ELR (cell line): ENCODE measurements at regions not wholly inside any gene's neighbourhood (a gene's known extent, or its start where the extent isn't known, plus 50 kb on each side); places are given as distances from the start of the nearest gene placed in this dataset.
A peak's percentile ranks its signal among the peaks of the same experiment; 100 is the strongest.

Experiments used
- DNase-seq: peaks from one replicate; pipeline ENCODE4 v3.0.0-alpha.2; 2015; ENCODE audit warnings: low read depth

DNA sequence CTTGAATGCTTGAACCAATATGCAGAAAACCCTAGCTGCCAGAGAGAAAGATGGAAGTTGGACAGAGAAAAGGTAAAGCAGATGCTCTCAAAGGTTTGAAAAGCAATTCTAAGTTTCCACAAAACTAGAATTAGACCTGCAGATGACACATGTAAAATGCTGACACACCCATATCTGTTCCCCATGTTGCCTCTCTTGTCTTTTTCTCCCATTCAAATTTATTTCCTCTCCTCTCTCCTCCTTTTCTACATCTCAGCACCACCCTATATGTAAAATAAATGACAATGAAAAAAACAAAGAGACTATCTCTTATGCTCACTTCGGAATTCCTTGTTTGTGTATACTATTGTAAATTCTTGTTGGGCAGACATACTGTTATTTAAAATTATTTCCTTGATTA is 75.5 kb upstream of the PLEKHA5 start:
- no peak for DNase-seq

DNA sequence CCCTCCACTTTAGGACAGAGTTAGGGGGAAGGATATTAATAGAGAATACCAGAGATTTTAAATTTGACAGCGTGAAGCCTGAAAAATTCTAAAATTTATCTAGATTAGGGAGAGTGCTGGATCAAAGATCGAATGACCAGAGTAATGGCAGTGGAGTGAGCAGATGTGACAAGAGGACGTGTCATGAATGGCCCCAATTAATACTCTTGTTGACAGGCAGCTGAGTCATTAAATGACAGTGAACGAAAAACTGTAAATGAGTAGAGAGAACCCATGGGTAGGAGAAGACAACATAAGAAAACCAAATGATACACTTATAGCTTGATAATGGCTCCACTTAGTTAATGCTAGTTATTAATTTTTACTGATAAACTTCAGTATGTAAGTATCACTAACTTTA is 73.9 kb upstream of the PLEKHA5 start:
- DNase-seq, result no peak

DNA sequence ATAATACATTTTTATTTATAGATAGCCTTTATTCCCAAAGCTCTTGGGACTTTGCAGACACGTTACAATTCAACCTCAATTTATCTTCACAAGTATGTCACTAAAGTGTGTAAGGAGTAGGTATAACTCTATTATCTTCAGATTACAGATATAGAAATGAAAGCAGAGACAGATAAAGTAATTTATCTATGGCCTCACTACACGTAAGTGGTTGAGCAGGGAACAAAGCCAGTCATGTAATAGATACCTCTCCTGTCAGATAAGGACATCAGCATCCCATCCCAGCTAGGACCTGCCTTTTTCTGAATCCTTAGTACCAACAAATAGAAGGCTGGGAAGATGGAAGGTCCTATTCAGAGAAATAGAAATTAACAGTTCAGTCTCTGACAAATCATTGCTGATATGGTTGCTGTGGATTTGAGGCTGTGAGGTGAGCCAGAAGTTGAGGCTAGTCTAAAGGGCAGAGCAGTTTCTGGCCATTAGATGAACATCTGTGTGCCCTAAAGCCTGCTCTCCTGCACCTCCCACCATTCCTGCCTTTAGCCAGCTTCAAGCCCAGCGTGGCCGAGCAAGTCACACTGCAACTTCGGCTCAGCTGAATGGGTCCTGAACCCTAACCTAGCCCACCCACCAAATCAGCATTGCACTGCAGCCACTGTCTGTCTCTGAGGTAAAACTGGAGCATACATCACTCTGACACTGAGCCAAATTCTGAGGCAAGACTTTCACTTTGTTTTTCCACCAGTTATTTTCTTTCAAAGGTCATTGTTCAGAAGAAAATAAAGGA is 71.1 kb upstream of the PLEKHA5 start:
- no peak for DNase-seq

DNA sequence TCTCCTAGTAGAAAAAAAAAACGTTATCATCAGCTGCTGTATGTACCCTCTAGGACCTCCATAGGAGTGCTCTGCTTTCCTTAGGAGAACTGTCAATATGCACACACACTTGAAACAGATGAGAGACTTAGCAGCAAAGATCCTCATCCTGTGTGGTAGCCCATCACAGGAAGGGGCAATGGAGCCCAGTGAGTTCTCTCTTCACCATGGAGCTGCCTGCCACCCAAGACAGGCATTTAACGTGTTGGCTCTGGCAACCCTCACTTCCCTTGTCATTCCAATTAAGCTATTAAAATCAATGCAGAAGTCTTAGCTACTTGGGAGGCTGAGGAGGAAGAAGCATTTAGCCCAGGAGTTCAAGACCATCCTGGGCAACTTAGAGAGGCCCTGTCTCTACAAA is 64.8 kb upstream of the PLEKHA5 start:
- no peak for DNase-seq

DNA sequence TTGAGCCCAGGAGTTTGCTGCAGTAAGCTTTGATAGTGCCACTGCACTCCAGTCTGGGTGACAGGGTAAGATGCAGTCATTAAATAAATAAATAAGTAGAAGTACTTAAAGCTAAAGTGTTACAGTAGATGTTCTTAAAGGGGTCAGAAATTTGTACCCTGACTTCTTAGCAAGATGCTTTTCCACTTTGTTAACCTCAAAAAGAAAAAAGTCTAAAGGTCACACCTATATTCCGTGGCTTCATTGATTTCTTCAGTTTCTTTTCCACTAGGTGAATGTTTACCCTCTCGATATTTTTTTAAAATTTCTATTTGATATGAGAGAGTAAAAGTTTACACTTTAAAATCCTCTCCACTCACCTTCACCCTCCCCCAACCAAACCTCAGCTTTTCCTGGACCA is 64.3 kb upstream of the PLEKHA5 start:
- no peak for DNase-seq

DNA sequence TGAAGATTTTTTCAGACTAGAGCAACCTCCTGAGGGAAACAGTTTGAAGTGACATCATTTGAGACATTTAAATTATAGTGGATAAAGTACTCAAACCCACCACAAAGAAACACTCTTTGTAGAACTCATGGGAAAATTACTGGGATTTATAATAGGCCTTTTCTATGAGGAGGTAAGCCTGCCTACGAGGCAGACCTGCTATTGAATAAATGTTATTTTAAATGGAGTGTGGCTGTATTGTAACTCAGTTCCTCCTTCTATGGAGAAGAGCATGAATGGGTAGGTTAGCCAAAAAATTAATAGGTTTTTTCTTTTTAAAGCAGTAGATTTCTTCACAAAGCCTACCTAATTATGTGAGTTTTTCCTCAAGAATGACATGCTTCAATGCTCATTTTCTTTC is 63.7 kb upstream of the PLEKHA5 start:
- no peak for DNase-seq

DNA sequence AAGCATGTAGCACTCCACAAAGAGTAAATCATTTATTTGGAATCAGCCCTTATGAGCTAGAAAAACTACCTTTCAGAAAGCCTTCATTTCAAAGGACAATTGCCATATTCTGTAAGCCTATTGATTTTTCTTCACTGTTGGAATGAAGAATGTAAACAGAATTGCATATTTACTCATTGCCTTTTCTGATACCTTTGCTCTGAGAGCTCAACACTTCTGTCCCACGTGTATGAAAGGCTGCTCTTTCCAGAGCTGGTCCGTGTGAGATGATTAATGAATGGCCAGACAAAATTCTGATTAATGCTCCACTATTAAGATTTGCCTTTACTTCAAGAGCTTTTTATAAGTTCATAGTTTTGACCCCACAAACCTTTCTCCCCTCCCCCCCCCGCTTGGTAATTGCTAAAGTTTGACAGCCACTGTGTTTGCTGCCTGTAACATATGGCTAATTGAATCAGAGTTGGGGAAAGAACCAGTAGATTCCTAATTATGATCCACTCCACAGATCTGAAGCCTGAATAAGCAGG is 63.0 kb upstream of the PLEKHA5 start:
- no peak for DNase-seq

DNA sequence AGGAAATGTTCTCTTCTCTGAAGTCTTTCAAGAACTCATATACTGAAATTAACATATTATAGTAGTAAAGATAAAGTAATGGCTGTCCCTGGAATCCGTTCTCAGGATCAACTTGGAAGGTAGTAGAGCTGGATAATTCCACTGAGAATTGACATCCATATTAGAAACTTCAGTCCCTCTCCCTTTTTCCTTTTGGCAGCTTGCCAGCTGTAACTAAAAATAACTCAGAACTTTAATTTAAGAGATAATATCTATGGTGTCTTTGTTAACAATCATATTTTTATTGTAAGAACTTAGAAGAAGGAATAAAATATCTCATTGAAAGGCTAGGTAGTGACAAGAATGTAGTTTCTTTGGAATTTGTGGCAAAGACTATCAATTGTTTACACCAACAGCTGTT is 61.4 kb upstream of the PLEKHA5 start:
- no peak for DNase-seq

DNA sequence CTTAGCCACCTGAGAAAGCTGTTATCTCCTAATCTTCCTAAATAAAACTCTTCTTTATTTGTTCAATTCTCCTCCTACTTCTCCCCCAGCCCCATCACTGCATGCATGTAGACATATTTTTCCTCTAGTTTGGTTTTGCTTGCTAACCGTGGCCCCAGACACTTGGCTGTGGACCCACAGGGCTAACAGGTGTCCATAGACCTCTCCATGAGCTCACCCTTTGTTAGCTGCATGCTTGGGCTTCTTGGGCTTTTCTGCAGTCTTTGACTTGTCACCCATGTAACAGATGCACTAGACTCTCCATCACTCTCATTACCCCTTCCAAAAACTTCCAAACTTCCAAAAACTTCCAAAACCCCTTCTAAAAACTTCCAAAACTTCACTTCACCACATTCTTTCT is 59.2 kb upstream of the PLEKHA5 start:
- no peak for DNase-seq

DNA sequence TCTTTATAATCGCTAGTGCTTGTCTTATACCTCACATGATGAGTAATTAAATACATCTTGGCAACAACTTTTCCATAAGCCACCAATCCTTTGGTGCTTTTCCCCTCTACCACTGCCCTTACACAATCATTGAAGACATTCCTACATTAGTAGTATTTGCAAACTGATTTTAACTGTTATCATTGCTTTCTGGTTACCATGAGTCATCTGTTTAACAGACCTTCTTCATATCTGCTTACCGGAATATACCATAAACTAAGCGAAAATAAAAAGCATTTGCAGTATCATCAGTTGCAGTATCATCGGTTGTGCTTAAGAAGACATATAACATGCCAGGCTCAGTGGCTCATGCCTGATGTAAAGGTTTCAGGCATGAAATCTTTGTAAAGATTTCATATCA is 54.8 kb upstream of the PLEKHA5 start:
- peak; percentile 37 for DNase-seq

DNA sequence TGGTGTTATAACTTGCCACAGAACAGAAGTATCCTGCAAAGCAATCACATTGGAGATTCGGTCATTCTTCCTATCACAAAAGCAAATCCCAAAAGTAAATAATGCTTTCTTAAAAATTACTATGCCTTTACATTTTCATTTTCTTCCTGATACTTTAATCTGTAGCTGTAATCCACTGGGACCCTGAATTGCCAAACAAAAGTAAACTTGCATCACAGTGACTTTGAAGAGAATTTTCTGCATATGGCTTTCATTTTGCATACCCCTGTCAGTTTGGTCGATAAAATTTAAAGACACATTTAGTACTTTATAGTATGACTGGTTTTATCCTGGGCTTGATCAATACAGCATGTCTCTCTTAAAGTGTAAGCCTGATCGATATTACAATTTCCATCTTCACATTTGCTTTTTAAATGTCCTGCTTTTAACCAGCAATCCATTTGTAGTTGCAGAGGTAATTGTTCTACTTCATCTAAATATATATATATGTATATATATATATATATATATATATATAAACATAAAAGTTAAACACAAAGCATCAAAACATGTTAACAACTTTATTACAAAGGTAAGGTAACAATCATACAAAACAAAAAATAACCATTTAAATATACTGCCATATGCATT is 53.7 kb upstream of the PLEKHA5 start:
- DNase-seq, result no peak
